M059J (cell line): ENCODE measurements at regions not wholly inside any gene's neighbourhood (a gene's known extent, or its start where the extent isn't known, plus 50 kb on each side); places are given as distances from the start of the nearest gene placed in this dataset.
A peak's percentile ranks its signal among the peaks of the same experiment; 100 is the strongest.

Experiments used
- DNase-seq: peaks from one replicate; pipeline ENCODE4 v3.0.0-alpha.2; 2012; ENCODE audit warnings: low read depth

- DNase-seq = peak; percentile 35
Observed at GRCh38 chr3:187951452-187952190, 202.3 kb upstream of the LPP start.

GRCh38 chr3:187952849-187953248 lies 201.1 kb upstream of the LPP start:
- peak; percentile 87 for DNase-seq

- no peak for DNase-seq
Observed at GRCh38 chr3:187954516-187954872, 199.5 kb upstream of the LPP start.

- DNase-seq = peak; percentile 96
Observed at GRCh38 chr3:187954873-187955586, 198.9 kb upstream of the LPP start.

- no peak for DNase-seq
Observed at GRCh38 chr3:187955587-187955952, 198.4 kb upstream of the LPP start.

GRCh38 chr3:187957165-187957581 lies 196.8 kb upstream of the LPP start:
- peak; percentile 23 for DNase-seq

- DNase-seq = no peak
Observed at GRCh38 chr3:187957582-187957981, 196.4 kb upstream of the LPP start.

- no peak for DNase-seq
Observed at GRCh38 chr3:187958432-187959003, 195.4 kb upstream of the LPP start.

- no peak for DNase-seq
Observed at GRCh38 chr3:187960820-187961219, 193.1 kb upstream of the LPP start.

GRCh38 chr3:187961366-187961765 lies 192.6 kb upstream of the LPP start:
- no peak for DNase-seq

- DNase-seq = no peak
Observed at GRCh38 chr3:187963003-187963676, 190.8 kb upstream of the LPP start.

GRCh38 chr3:187963677-187964385 lies 190.1 kb upstream of the LPP start:
- DNase-seq = no peak

- DNase-seq = no peak
Observed at GRCh38 chr3:187964760-187965159, 189.2 kb upstream of the LPP start.

GRCh38 chr3:187966096-187966495 lies 187.9 kb upstream of the LPP start:
- no peak for DNase-seq

GRCh38 chr3:187966636-187967406 lies 187.1 kb upstream of the LPP start:
- no peak for DNase-seq

GRCh38 chr3:187967993-187968392 lies 186.0 kb upstream of the LPP start:
- DNase-seq = peak; percentile 66

- DNase-seq = peak; percentile 49
Observed at GRCh38 chr3:187968883-187969580, 184.9 kb upstream of the LPP start.

- DNase-seq = no peak
Observed at GRCh38 chr3:187969581-187969950, 184.4 kb upstream of the LPP start.

GRCh38 chr3:187970106-187970505 lies 183.9 kb upstream of the LPP start:
- no peak for DNase-seq

- DNase-seq = no peak
Observed at GRCh38 chr3:187971629-187972028, 182.3 kb upstream of the LPP start.

- DNase-seq = no peak
Observed at GRCh38 chr3:187972454-187972853, 181.5 kb upstream of the LPP start.
